Activated naive CD8-positive, alpha-beta T cell (primary cell): ENCODE measurements at regions not wholly inside any gene's neighbourhood (a gene's known extent, or its start where the extent isn't known, plus 50 kb on each side); places are given as distances from the start of the nearest gene placed in this dataset.

Experiments used
- H3K27ac Mint-ChIP-seq: one replicate; pipeline ENCODE4 v1.8.0; 2021; ENCODE audit warnings: mixed read lengths
- H3K27me3 Mint-ChIP-seq: one replicate; pipeline ENCODE4 v1.8.0; 2021; ENCODE audit warnings: mixed read lengths
- H3K36me3 Mint-ChIP-seq: one replicate; pipeline ENCODE4 v1.8.0; 2021; ENCODE audit warnings: mixed read lengths
- H3K4me1 Mint-ChIP-seq: one replicate; pipeline ENCODE4 v1.8.0; 2021; ENCODE audit warnings: low read depth, mixed read lengths
- H3K4me3 Mint-ChIP-seq: one replicate; pipeline ENCODE4 v1.8.0; 2021; ENCODE audit warnings: mild to moderate bottlenecking, mixed read lengths
- H3K9me3 Mint-ChIP-seq: one replicate; pipeline ENCODE4 v1.8.0; 2021; ENCODE audit warnings: low read depth, mixed read lengths

DNA sequence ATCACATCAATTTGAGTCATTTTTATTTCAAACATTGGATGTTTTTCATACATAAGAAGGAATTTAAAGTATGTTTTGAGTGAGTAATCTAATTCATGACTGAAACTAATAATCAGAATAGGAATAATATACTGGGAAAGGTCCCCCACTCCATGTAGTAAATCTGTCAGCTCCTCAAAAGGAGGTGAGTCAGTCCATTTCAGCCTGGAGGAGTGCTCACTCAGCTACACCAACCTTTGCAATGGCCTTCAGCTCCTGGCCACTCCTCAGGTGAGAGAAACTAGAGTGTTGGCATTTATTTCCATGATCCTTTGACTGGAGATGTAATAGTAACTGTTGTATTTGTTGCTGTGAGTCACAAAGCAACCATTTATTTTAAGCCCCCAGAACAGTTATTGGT is 744.9 kb upstream of the ARRDC4 start:
- Mint-ChIP-seq H3K27me3 (no peaks in the 10 kb centered on the region), H3K4me3 (no peak overlapping the region)

GRCh38 chr15:97224191-97224641 is 736.3 kb upstream of the ARRDC4 start:
- H3K9me3 Mint-ChIP-seq, result no peaks in the 10 kb centered on the region
- no peaks in the 10 kb centered on the region for H3K36me3 Mint-ChIP-seq
- H3K27me3 Mint-ChIP-seq, result no peaks in the 10 kb centered on the region
- no peak overlapping the region for H3K4me3 Mint-ChIP-seq
- no peaks in the 10 kb centered on the region for H3K4me1 Mint-ChIP-seq
- H3K27ac Mint-ChIP-seq, result no peak overlapping the region

More for the DNA sequence above, 744.9 kb upstream of the ARRDC4 start:
- Mint-ChIP-seq H3K27ac (no peak overlapping the region), H3K36me3 (no peaks in the 10 kb centered on the region), H3K4me1 (no peaks in the 10 kb centered on the region), H3K9me3 (no peaks in the 10 kb centered on the region)

- H3K36me3 Mint-ChIP-seq, result no peaks in the 10 kb centered on the region
- H3K4me3 Mint-ChIP-seq, result no peak overlapping the region
- no peaks in the 10 kb centered on the region for H3K9me3 Mint-ChIP-seq
- H3K27ac Mint-ChIP-seq, result no peak overlapping the region
- no peaks in the 10 kb centered on the region for H3K4me1 Mint-ChIP-seq
- peaks cover 12% of the 10 kb centered on the region for H3K27me3 Mint-ChIP-seq
Observed at GRCh38 chr15:97234851-97235610, 725.5 kb upstream of the ARRDC4 start.

- H3K4me1 Mint-ChIP-seq, result no peaks in the 10 kb centered on the region
- peaks cover 12% of the 10 kb centered on the region for H3K27me3 Mint-ChIP-seq
- H3K36me3 Mint-ChIP-seq, result no peaks in the 10 kb centered on the region
- H3K4me3 Mint-ChIP-seq, result no peak overlapping the region
- H3K27ac Mint-ChIP-seq, result no peak overlapping the region
- no peaks in the 10 kb centered on the region for H3K9me3 Mint-ChIP-seq
Observed at GRCh38 chr15:97235611-97235985, 724.9 kb upstream of the ARRDC4 start.

GRCh38 chr15:97236140-97236539 is 724.4 kb upstream of the ARRDC4 start:
- no peaks in the 10 kb centered on the region for H3K4me1 Mint-ChIP-seq
- H3K27me3 Mint-ChIP-seq, result peaks cover 12% of the 10 kb centered on the region
- H3K4me3 Mint-ChIP-seq, result no peak overlapping the region
- H3K9me3 Mint-ChIP-seq, result no peaks in the 10 kb centered on the region
- no peaks in the 10 kb centered on the region for H3K36me3 Mint-ChIP-seq
- no peak overlapping the region for H3K27ac Mint-ChIP-seq

GRCh38 chr15:97237160-97237559 is 723.3 kb upstream of the ARRDC4 start:
- H3K4me1 Mint-ChIP-seq, result no peaks in the 10 kb centered on the region
- no peak overlapping the region for H3K27ac Mint-ChIP-seq
- H3K27me3 Mint-ChIP-seq, result peaks cover 12% of the 10 kb centered on the region

GRCh38 chr15:97248376-97248775 is 712.1 kb upstream of the ARRDC4 start:
- Mint-ChIP-seq H3K4me1 (no peaks in the 10 kb centered on the region), H3K27ac (no peak overlapping the region), H3K36me3 (no peaks in the 10 kb centered on the region), H3K27me3 (peaks cover 8% of the 10 kb centered on the region), H3K4me3 (no peak overlapping the region), H3K9me3 (peaks cover 13% of the 10 kb centered on the region)

More at GRCh38 chr15:97237160-97237559, 723.3 kb upstream of the ARRDC4 start:
- no peaks in the 10 kb centered on the region for H3K36me3 Mint-ChIP-seq
- no peaks in the 10 kb centered on the region for H3K9me3 Mint-ChIP-seq
- H3K4me3 Mint-ChIP-seq, result no peak overlapping the region

DNA sequence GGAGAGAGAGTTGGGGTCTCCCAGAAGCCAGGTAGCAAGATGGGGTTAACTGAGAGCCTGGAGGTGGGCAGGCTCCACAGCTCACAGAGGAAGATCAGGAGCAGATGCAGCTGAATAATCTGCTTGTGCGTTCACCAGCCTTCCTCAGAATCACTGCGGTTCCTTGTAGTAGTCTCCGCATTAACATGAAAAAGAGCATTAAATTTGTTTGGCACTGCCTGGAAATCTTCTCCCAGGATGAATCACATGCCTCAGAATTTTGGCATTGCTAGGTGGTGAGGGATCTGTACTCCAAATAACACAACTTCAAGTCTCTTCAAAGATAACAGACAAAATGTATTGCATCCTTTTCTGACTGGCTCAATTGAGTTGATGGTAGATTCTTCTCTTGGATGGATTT is 700.6 kb upstream of the ARRDC4 start:
- Mint-ChIP-seq H3K9me3 (no peaks in the 10 kb centered on the region), H3K36me3 (no peaks in the 10 kb centered on the region), H3K27ac (no peak overlapping the region), H3K4me1 (no peaks in the 10 kb centered on the region), H3K4me3 (no peak overlapping the region), H3K27me3 (peaks cover 2% of the 10 kb centered on the region)

GRCh38 chr15:97301166-97301565 is 659.3 kb upstream of the ARRDC4 start:
- no peak overlapping the region for H3K27ac Mint-ChIP-seq
- no peaks in the 10 kb centered on the region for H3K36me3 Mint-ChIP-seq
- no peak overlapping the region for H3K4me3 Mint-ChIP-seq
- H3K4me1 Mint-ChIP-seq, result no peaks in the 10 kb centered on the region
- peaks cover 3% of the 10 kb centered on the region for H3K27me3 Mint-ChIP-seq
- H3K9me3 Mint-ChIP-seq, result no peaks in the 10 kb centered on the region

- Mint-ChIP-seq H3K27ac (no peak overlapping the region), H3K4me3 (no peak overlapping the region), H3K36me3 (no peaks in the 10 kb centered on the region), H3K4me1 (no peaks in the 10 kb centered on the region), H3K27me3 (peaks cover 2% of the 10 kb centered on the region), H3K9me3 (peaks cover 7% of the 10 kb centered on the region)
Observed at GRCh38 chr15:97316362-97316761, 644.1 kb upstream of the ARRDC4 start.

- peaks cover 6% of the 10 kb centered on the region for H3K9me3 Mint-ChIP-seq
- no peak overlapping the region for H3K4me3 Mint-ChIP-seq
- H3K4me1 Mint-ChIP-seq, result no peaks in the 10 kb centered on the region
- H3K27me3 Mint-ChIP-seq, result peaks cover 2% of the 10 kb centered on the region
- H3K27ac Mint-ChIP-seq, result no peak overlapping the region
- H3K36me3 Mint-ChIP-seq, result no peaks in the 10 kb centered on the region
Observed at GRCh38 chr15:97317163-97317562, 643.3 kb upstream of the ARRDC4 start.

- Mint-ChIP-seq H3K4me3 (no peak overlapping the region), H3K36me3 (no peaks in the 10 kb centered on the region), H3K27me3 (peaks cover 2% of the 10 kb centered on the region)
Observed at GRCh38 chr15:97319291-97319690, 641.2 kb upstream of the ARRDC4 start.

DNA sequence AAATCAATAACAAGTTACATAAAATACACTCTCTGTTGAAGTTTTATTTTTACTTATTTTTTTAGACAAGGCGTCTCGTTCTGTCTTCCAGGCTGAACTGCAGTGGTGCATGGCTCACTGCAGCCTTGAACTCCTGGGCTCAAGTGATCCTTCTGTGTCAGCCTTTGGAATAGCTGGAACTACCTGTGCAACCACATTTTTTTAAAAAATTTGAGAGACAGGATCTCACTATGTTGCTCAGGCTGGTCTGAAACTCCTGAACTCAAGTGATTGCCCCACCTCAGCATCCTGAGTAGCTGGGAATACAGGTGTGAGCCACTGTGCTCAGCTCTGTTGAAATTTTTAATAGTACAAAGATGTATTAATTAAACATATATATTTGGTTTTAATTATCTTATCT is 614.3 kb upstream of the ARRDC4 start:
- Mint-ChIP-seq H3K9me3 (peaks cover 8% of the 10 kb centered on the region), H3K36me3 (no peaks in the 10 kb centered on the region), H3K27me3 (no peaks in the 10 kb centered on the region), H3K4me3 (no peak overlapping the region), H3K4me1 (no peaks in the 10 kb centered on the region), H3K27ac (no peak overlapping the region)

More at GRCh38 chr15:97319291-97319690, 641.2 kb upstream of the ARRDC4 start:
- peaks cover 13% of the 10 kb centered on the region for H3K9me3 Mint-ChIP-seq
- H3K4me1 Mint-ChIP-seq, result no peaks in the 10 kb centered on the region
- H3K27ac Mint-ChIP-seq, result no peak overlapping the region

DNA sequence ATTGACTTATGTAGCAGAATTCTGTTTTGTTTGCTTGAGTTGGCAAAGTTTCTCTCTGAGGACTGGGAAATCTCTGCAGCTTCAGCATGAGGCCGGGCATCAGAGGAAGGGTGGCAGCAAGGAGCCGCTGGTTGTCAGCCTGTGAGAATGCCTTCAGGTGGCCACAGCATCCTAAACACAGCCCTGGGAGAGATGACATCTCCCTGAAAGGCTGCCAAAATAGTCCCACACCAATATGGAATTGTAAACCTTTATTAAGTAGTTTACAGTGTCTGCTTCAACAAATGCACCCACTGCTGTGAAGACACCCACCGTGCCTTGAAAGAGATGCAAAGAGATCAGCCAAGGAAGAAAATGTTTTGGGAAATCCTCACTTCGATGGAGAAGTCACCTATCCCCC is 609.7 kb upstream of the ARRDC4 start:
- H3K27me3 Mint-ChIP-seq, result peaks cover 3% of the 10 kb centered on the region
- no peaks in the 10 kb centered on the region for H3K36me3 Mint-ChIP-seq

DNA sequence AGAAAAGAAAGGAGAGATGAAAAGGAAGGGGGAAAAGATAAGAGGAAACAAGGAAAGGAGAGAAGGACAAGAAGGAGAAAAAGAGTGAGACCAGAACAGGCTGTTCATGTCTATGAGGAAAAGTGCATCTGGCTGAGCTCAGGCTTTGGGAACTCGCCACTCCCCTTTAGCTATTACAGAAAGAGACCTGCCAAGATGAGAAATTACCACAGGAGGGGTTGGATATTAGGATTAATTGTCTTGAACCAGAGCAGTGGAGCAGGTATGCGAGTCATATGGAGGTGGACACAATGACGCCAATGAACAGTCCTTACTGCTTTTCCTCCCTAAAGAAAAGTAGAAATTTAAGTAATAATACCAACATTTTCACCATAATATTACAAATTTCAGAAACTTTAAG is 577.0 kb upstream of the ARRDC4 start:
- Mint-ChIP-seq H3K4me3 (no peak overlapping the region), H3K36me3 (no peaks in the 10 kb centered on the region), H3K27me3 (peaks cover 1% of the 10 kb centered on the region), H3K9me3 (no peaks in the 10 kb centered on the region), H3K27ac (no peak overlapping the region), H3K4me1 (no peaks in the 10 kb centered on the region)

More for the DNA sequence above, 609.7 kb upstream of the ARRDC4 start:
- no peaks in the 10 kb centered on the region for H3K4me1 Mint-ChIP-seq
- peaks cover 6% of the 10 kb centered on the region for H3K9me3 Mint-ChIP-seq
- no peak overlapping the region for H3K27ac Mint-ChIP-seq
- no peak overlapping the region for H3K4me3 Mint-ChIP-seq

GRCh38 chr15:97386940-97387339 is 573.6 kb upstream of the ARRDC4 start:
- Mint-ChIP-seq H3K9me3 (no peaks in the 10 kb centered on the region), H3K36me3 (no peaks in the 10 kb centered on the region), H3K4me3 (no peak overlapping the region), H3K27me3 (no peaks in the 10 kb centered on the region), H3K27ac (no peak overlapping the region), H3K4me1 (no peaks in the 10 kb centered on the region)
